Activated naive CD8-positive, alpha-beta T cell treated with anti-CD3 and anti-CD28 coated beads, Interleukin-2, amount 10 ng/mL, durations not matched to agents 7 days and 5 days (primary cell): ENCODE measurements at regions not wholly inside any gene's neighbourhood (a gene's known extent, or its start where the extent isn't known, plus 50 kb on each side); places are given as distances from the start of the nearest gene placed in this dataset.

Source experiments
- ATAC-seq: fragments of 150-1000 bp; cut with Tn5 transposase; one replicate; pipeline ENCODE4 v1.10.0; 2021; ENCODE audit warnings: low read depth, moderate library complexity
- POLR2A ChIA-PET: fragments of 350-600 bp; sonication (Branson Sonifier 250); formaldehyde crosslinking; loops from one replicate; lab custom pipeline; 2021; ENCODE audit warnings: antibody characterized with exemption; lab: Charles Lee
- DNase-seq: peaks from one replicate; pipeline ENCODE4 v3.0.0; 2021
- H3K27ac Mint-ChIP-seq: one replicate; pipeline ENCODE4 v1.8.0; 2022; ENCODE audit warnings: mild to moderate bottlenecking, mixed read lengths
- H3K27me3 Mint-ChIP-seq: one replicate; pipeline ENCODE4 v1.8.0; 2022; ENCODE audit warnings: mild to moderate bottlenecking, moderate library complexity, mixed read lengths
- H3K36me3 Mint-ChIP-seq: one replicate; pipeline ENCODE4 v1.8.0; 2021; ENCODE audit warnings: mild to moderate bottlenecking, mixed read lengths
- H3K4me1 Mint-ChIP-seq: one replicate; pipeline ENCODE4 v1.8.0; 2021; ENCODE audit warnings: mixed read lengths
- H3K4me3 Mint-ChIP-seq: one replicate; pipeline ENCODE4 v1.8.0; 2022; ENCODE audit warnings: mild to moderate bottlenecking, moderate library complexity, mixed read lengths
- H3K9me3 Mint-ChIP-seq: one replicate; pipeline ENCODE4 v1.8.0; 2021; ENCODE audit warnings: mixed read lengths

DNA sequence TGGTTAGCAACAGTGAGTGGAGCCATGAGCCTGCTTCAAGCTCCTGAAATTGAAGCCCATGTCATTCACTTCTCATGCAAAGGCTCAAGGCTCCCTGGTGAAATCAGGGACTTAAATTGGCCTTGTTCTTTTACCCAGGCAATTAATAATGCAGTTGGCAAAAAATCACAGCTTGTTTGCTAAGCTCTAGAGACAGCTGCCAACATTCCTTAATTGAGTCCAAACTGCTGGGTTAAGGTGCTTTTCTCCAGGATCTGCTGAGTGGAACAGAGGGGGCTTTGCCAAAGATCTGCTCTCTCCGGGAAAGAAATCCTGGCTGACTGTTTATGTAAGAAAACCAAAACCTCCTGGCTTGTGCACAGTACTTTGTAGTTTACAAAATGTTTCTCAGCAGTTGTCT, 257.6 kb upstream of the GHITM start:
- peaks cover 2% of the 10 kb centered on the region for H3K27me3 Mint-ChIP-seq
- no peak for DNase-seq
- H3K36me3 Mint-ChIP-seq: no peaks in the 10 kb centered on the region
- no peak for ATAC-seq
- no peak overlapping the region for H3K4me3 Mint-ChIP-seq
- no peaks in the 10 kb centered on the region for H3K9me3 Mint-ChIP-seq
- H3K27ac Mint-ChIP-seq: no peak overlapping the region
- POLR2A ChIA-PET: no interaction called here
- no peaks in the 10 kb centered on the region for H3K4me1 Mint-ChIP-seq

DNA sequence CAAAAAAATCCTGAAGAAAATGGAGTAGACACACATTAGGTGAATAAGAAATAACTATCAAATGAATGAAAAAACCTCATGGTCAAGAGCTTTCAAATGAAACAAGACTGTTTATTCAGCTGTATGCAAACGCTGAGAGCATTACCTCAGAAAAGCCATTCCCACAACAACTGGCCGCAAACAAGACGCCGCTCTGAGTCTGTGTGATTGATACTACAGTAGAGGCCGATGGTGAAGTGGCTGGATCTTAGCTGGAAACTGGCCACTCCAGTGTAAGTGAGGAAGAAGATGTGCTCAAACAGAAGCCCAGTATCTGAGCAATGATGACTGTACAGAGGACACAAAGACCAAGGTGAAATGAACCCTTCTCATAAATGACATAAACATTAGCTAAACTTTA, 252.4 kb upstream of the GHITM start:
- POLR2A ChIA-PET: no interaction called here

DNA sequence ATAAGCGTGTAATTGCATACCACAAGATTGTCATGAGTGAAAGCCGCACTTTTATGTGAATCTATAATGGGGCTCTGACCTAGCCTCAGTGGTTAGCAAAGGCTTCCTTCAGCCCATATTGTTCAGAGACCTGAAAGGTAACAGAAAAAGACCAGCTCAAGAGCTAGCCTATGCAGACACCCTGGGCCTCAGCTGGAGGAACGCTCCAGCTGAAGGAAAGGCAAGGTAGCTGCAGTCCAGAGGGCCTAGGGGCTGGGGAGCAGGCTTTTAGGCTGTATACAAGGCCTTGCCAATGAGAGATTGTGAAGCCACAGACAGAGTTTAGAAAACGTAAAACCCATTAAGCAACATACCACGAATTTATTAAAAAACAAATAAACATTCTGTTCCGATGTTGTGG, 246.6 kb upstream of the GHITM start:
- Mint-ChIP-seq H3K9me3 (no peaks in the 10 kb centered on the region), H3K4me1 (no peaks in the 10 kb centered on the region), H3K27me3 (peaks cover 2% of the 10 kb centered on the region), H3K36me3 (no peaks in the 10 kb centered on the region), H3K27ac (no peak overlapping the region), H3K4me3 (no peak overlapping the region)
- DNase-seq (no peak), ATAC-seq (no peak)
- POLR2A ChIA-PET: no interaction called here

More for the DNA sequence above, 252.4 kb upstream of the GHITM start:
- DNase-seq (no peak), ATAC-seq (no peak)
- Mint-ChIP-seq H3K27ac (no peak overlapping the region), H3K4me1 (no peaks in the 10 kb centered on the region), H3K36me3 (no peaks in the 10 kb centered on the region), H3K27me3 (peaks cover 4% of the 10 kb centered on the region), H3K9me3 (no peaks in the 10 kb centered on the region), H3K4me3 (no peak overlapping the region)

DNA sequence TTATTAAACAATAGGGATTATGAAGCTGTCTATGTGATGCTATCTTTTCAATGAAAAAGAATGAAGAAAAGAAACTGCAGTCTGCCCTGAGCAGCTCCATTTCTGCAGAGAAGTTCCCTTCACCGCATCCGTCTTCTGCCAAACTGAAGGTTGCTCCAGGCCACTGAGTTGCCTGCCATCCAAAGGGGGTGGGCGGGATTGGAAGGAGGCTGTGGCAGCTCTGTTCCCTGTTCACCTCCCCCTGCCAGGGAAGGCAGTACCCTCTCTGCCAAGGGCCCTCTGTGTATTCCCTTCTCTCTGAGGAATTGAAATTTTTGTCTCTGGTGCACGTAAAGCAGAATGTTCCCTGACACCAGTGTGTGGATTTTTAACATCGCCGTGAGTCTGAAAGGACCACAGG, 243.1 kb upstream of the GHITM start:
- no peaks in the 10 kb centered on the region for H3K4me1 Mint-ChIP-seq
- POLR2A ChIA-PET: no interaction called here

DNA sequence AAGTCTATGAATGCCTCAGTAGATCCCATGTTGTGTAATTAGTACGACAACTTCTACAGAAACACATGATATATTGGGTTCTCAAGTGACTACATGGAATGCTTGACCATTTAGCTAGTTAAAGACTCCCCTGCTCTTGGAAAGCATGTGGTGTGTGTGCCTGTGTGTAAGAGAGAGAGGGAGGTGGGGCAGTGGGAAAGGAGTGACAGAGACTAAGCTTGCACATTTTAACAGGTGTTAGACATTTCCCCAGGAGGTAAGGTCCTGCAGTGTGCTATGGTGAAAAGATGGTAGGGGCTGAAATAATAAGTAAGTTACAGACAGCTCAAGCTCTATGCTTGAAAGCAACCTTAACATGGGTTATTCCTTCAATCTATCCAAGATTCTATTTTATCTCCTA, 241.7 kb upstream of the GHITM start:
- POLR2A ChIA-PET: no interaction called here
- Mint-ChIP-seq H3K4me1 (no peaks in the 10 kb centered on the region), H3K27ac (no peak overlapping the region), H3K4me3 (no peak overlapping the region), H3K36me3 (no peaks in the 10 kb centered on the region), H3K9me3 (no peaks in the 10 kb centered on the region), H3K27me3 (no peaks in the 10 kb centered on the region)
- DNase-seq: no peak
- no peak for ATAC-seq

More for the DNA sequence above, 243.1 kb upstream of the GHITM start:
- Mint-ChIP-seq H3K27me3 (no peaks in the 10 kb centered on the region), H3K36me3 (no peaks in the 10 kb centered on the region), H3K4me3 (no peak overlapping the region), H3K27ac (no peak overlapping the region), H3K9me3 (no peaks in the 10 kb centered on the region)
- ATAC-seq: no peak
- no peak for DNase-seq

DNA sequence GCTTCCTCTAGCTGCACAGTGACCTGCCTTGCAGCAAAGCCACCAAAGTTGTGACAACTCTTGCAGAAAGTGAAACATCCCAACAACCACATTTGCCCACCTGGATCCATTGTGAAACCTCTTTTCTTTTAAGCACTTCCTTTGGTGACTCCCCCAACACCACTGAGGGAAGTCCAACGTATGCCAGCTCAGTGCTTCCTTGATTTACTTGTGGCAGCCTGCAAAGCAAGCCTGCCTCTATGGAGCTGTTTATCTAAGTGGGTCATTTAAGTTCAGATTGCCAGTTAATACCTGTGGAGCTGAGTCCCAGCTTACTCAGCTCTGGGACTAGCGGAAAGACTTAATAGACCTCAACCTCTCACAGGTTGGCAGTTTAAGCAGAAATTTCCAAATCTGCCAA, 230.8 kb upstream of the GHITM start:
- POLR2A ChIA-PET: no interaction called here
- no peaks in the 10 kb centered on the region for H3K9me3 Mint-ChIP-seq
- H3K27me3 Mint-ChIP-seq: no peaks in the 10 kb centered on the region
- H3K27ac Mint-ChIP-seq: no peak overlapping the region
- DNase-seq (no peak), ATAC-seq (no peak)
- no peaks in the 10 kb centered on the region for H3K4me1 Mint-ChIP-seq
- H3K36me3 Mint-ChIP-seq: no peaks in the 10 kb centered on the region
- H3K4me3 Mint-ChIP-seq: no peak overlapping the region

DNA sequence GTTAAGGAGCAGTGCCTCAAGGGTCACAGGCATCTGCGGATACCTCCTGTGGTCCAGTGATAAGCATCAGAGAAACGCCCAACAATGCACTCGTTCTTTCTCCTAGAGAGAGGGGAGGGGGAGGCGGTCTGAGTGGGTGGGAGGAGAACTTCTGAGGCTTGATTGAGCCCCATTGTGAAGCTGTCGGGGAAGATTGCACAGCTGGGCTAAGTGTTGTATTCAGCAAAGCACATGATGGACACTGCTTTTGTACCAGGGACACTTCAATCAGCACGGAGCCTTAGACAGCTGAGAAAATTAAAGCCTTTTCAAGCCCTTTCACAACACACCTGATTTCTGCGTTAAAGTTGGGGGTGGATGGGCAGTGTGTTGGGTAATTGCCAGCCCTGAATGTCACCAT, 230.3 kb upstream of the GHITM start:
- H3K36me3 Mint-ChIP-seq: no peaks in the 10 kb centered on the region
- no peak overlapping the region for H3K4me3 Mint-ChIP-seq
- H3K9me3 Mint-ChIP-seq: no peaks in the 10 kb centered on the region
- no peaks in the 10 kb centered on the region for H3K27me3 Mint-ChIP-seq
- H3K4me1 Mint-ChIP-seq: no peaks in the 10 kb centered on the region
- DNase-seq (no peak), ATAC-seq (no peak)
- POLR2A ChIA-PET: no interaction called here
- H3K27ac Mint-ChIP-seq: no peak overlapping the region

DNA sequence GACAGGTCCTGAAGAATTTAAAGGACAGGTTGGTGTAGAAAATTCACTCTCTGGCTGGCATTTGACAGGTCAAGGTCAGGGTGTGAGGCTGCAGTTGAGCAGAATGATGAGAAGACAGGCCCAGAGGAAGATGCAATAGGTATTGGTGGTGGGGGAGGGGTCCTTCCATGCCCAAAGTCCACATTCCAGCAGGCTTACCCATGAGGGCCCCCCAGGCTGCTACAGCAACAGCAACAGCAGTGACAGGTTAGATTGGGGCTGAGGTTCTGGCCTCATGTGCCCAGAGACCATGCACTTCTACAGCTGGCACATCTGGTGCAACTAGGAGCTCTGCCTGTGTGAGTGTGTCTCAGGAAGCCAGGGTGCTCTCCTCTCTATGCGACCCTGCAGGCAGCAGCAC, 223.5 kb upstream of the GHITM start:
- Mint-ChIP-seq H3K36me3 (no peaks in the 10 kb centered on the region), H3K9me3 (no peaks in the 10 kb centered on the region), H3K4me1 (peaks cover 4% of the 10 kb centered on the region), H3K27me3 (peaks cover 2% of the 10 kb centered on the region), H3K4me3 (no peak overlapping the region), H3K27ac (no peak overlapping the region)
- POLR2A ChIA-PET: no interaction called here
- ATAC-seq: no peak
- no peak for DNase-seq

DNA sequence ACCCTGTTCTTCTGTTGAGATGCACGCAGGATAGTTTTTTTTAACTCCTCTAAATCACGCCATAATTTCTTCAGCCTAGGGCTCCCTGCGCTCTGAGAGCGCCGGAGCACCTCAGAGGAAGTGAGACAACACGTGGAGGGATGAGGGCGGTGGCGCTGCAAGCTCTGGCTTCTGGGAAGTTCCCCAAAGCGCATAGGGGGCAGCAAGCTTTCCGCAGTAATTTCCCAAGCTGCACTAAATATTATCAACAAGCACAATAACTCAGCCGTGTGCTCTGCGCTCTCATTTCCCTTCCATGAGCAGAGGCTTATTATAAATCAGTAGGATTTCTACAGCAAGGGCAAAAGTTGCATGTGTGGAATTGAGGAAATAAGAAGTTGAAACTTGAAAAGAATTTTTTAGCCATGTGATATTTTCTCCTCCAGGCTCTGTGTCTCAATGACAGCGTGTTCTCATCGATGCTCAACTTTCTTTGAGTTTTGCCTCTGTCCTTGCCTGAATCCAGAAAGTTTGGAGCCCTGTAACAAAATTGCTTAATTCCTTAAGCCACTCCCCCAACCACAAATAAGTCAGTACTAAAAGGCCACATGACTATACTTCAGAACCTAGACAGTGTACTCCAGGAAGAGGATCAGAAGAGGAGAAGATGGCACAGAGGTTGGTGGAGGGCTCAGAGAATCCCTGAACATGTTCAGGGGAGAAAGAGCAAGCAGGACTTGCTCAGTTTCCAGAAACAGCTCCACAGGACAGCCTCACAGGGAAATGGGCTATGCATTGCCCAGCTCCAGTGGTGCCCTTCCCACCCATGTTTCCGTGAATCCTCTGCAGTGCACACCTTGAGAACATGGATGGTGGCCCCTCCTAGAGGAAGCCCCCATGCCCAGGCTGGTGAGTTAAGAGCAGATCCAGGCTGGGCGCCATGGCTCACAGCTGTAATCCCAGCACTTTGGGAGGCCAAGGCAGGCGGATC, 221.5 kb upstream of the GHITM start:
- no peak for ATAC-seq
- Mint-ChIP-seq H3K4me1 (peaks cover 4% of the 10 kb centered on the region), H3K36me3 (no peaks in the 10 kb centered on the region), H3K4me3 (no peak overlapping the region), H3K27ac (no peak overlapping the region), H3K9me3 (no peaks in the 10 kb centered on the region), H3K27me3 (peaks cover 2% of the 10 kb centered on the region)
- no peak for DNase-seq
- POLR2A ChIA-PET: no interaction called here

DNA sequence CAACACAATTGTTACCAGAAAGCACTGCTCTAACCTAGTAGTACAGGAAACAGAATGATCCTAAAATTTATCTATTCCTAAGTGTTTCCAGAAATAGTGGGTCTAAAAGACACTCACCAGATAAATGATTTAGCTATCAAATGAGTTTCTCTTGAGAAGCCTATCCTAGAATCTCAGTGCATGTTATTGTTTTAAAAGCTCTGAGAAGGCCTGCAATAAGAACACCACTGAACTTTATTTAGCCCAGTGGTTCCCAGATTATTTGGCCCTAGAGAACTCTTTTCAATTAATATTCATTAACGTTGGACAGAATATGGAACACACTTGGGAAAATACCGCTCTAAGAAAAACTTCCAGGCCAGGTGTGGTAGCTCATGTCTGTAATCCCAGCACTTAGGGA, 220.1 kb upstream of the GHITM start:
- Mint-ChIP-seq H3K27ac (no peak overlapping the region), H3K4me3 (no peak overlapping the region), H3K27me3 (peaks cover 2% of the 10 kb centered on the region), H3K9me3 (no peaks in the 10 kb centered on the region), H3K4me1 (peaks cover 4% of the 10 kb centered on the region), H3K36me3 (no peaks in the 10 kb centered on the region)
- POLR2A ChIA-PET: no interaction called here
- DNase-seq: no peak
- ATAC-seq: no peak

DNA sequence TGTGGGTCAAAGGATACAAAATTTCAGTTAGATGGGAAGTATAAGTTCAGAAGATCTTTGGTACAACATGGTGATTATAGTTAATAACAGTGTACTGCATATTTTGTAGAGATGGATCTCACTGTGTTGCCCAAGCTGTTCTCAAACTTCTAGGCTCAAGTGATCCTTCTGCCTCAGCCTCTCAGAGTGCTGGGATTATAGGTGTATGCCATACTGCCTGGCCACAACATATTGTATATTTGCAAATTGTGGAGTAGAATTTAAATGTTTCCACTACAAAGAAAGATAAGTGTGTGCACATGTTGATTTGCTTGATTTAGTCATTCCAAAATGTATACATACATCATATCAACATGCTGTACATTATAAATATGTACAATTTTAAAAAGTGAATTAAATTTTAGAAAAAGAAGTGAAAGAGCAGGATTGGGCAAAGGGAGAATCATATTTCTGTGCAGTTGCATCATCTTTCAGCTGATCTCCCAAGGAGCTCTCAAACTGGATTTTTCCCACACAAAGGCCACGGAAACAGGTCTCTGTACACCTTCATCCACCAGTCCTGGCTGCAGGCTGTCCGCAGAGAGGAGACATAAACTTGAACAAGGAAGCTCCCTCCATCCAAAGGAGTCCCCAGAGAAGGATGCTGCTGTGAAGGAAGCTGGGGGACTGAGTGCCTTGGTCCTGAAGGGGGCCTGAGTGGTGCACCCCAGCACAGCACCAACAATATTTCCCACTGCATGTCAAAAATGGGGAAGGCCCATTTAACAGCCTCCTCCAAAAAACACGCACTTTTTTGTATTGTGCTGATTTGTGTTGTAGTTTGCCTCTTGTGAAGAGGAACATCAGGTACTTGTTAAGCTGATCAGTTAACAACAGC, 217.1 kb upstream of the GHITM start:
- no peak for DNase-seq
- no peaks in the 10 kb centered on the region for H3K36me3 Mint-ChIP-seq
- peaks cover 4% of the 10 kb centered on the region for H3K4me1 Mint-ChIP-seq
- no peak for ATAC-seq
- POLR2A ChIA-PET: no interaction called here
- H3K27me3 Mint-ChIP-seq: peaks cover 2% of the 10 kb centered on the region
- H3K9me3 Mint-ChIP-seq: no peaks in the 10 kb centered on the region
- no peak overlapping the region for H3K4me3 Mint-ChIP-seq
- H3K27ac Mint-ChIP-seq: no peak overlapping the region

DNA sequence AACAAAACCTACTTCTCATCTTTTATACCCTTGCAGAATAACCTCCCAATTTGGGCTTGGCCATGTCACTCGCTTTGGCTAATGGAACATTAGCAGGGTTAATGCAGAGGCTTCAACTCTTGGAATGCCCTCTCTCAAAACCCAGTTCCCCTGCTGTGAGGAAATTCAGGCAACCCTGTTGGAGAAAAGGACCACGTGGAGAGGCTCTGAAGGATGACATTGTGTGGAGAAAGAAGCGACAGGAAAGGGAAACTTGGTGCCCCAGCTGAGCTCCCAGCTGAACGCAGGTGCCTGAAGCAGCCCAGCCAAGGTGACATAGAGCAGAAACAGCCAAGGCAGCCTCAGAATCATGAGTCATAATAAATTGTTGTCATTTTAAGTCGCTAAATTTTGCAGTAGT, 214.2 kb upstream of the GHITM start:
- ATAC-seq (no peak), DNase-seq (no peak)
- no peaks in the 10 kb centered on the region for H3K9me3 Mint-ChIP-seq
- no peak overlapping the region for H3K4me3 Mint-ChIP-seq
- H3K27ac Mint-ChIP-seq: no peak overlapping the region
- H3K4me1 Mint-ChIP-seq: no peaks in the 10 kb centered on the region
- H3K27me3 Mint-ChIP-seq: peaks cover 2% of the 10 kb centered on the region
- POLR2A ChIA-PET: no interaction called here
- no peaks in the 10 kb centered on the region for H3K36me3 Mint-ChIP-seq

DNA sequence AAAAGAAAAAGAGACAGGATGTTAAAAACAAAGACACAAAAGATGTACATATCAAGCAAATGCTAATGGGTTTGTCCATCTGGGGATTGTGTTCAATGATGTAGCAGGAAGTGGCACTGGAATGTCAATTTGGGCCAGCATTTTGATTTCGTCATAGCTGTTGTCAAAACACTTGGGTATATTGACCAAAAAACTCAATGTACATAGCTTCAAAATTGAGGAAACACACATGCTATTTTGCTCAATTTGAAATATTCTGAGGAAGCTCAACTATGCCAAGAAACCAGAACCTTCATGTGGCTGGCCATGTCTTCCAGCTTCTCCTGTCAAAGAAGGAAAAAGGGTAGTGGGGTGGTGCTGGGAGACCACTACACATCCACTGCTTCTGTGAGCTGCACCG, 212.7 kb upstream of the GHITM start:
- DNase-seq (no peak), ATAC-seq (no peak)
- Mint-ChIP-seq H3K9me3 (no peaks in the 10 kb centered on the region), H3K4me1 (no peaks in the 10 kb centered on the region), H3K4me3 (no peak overlapping the region), H3K27ac (no peak overlapping the region), H3K36me3 (no peaks in the 10 kb centered on the region), H3K27me3 (peaks cover 2% of the 10 kb centered on the region)
- POLR2A ChIA-PET: no interaction called here

DNA sequence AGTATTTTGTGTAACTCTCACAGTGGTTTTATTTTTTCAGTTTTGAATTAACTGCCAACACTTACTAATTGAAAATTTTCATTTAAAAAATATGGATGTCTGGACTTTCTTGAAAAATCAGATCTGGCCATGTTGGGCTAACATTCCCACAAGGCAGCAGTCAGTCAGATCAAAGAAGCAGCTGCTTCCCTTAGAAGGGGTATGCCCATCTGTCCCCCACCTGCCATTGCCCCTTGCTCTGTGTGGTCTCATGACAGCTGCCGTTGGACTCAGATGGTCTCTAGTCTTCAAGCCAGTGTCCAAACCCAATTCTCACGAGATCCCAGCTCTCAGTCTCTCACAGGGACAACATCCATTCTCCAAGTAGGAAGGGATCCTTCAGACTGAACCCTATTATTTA, 212.1 kb upstream of the GHITM start:
- no peak overlapping the region for H3K27ac Mint-ChIP-seq
- no peak for DNase-seq
- no peaks in the 10 kb centered on the region for H3K4me1 Mint-ChIP-seq
- H3K27me3 Mint-ChIP-seq: peaks cover 2% of the 10 kb centered on the region
- H3K9me3 Mint-ChIP-seq: no peaks in the 10 kb centered on the region
- no peak overlapping the region for H3K4me3 Mint-ChIP-seq
- POLR2A ChIA-PET: no interaction called here
- ATAC-seq: no peak
- H3K36me3 Mint-ChIP-seq: no peaks in the 10 kb centered on the region
